HG03066 (cell line): ENCODE measurements at regions not wholly inside any gene's neighbourhood (a gene's known extent, or its start where the extent isn't known, plus 50 kb on each side); places are given as distances from the start of the nearest gene placed in this dataset.
"Not testable (repeated sequence)": the region's sequence is repeated elsewhere in the genome, so short reads cannot be mapped to it uniquely, and the experiment has no call there.

Experiments
- ATAC-seq: cut with Tn5 transposase; IDR thresholded peaks from one replicate; pipeline ENCODE4 v1.9.1; 2021; ENCODE audit warnings: low read depth; ENCODE audit not compliant: unreplicated experiment

GRCh38 chr3:150357923-150358607 is 50.0 kb upstream of the TSC22D2 start:
- ATAC-seq, result no peak

GRCh38 chr3:150357140-150357539 is 51.0 kb upstream of the TSC22D2 start:
- ATAC-seq, result no peak

GRCh38 chr3:150355574-150355973 is 52.5 kb upstream of the TSC22D2 start:
- no peak for ATAC-seq

- ATAC-seq, result no peak
Observed at GRCh38 chr3:150352931-150353330, 55.2 kb upstream of the TSC22D2 start.

GRCh38 chr3:150351398-150351797 is 56.7 kb upstream of the TSC22D2 start:
- ATAC-seq, result no peak

GRCh38 chr3:150349314-150350097 is 58.6 kb upstream of the TSC22D2 start:
- ATAC-seq, result no peak

GRCh38 chr3:150348500-150348899 is 59.6 kb upstream of the TSC22D2 start:
- no peak for ATAC-seq

- ATAC-seq, result no peak
Observed at GRCh38 chr3:150346981-150347863, 60.9 kb upstream of the TSC22D2 start.

GRCh38 chr3:150346266-150346665 is 61.8 kb upstream of the TSC22D2 start:
- no peak for ATAC-seq

- no peak for ATAC-seq
Observed at GRCh38 chr3:150345021-150345538, 63.0 kb upstream of the TSC22D2 start.

GRCh38 chr3:150344079-150344759 is 63.9 kb upstream of the TSC22D2 start:
- no peak for ATAC-seq

GRCh38 chr3:150342896-150343467 is 65.1 kb upstream of the TSC22D2 start:
- ATAC-seq, result no peak

- no peak for ATAC-seq
Observed at GRCh38 chr3:150341891-150342290, 66.2 kb upstream of the TSC22D2 start.

- not testable (repeated sequence) for ATAC-seq
Observed at GRCh38 chr3:150336363-150336762, 71.7 kb upstream of the TSC22D2 start.

GRCh38 chr3:150335631-150336030 is 72.5 kb upstream of the TSC22D2 start:
- ATAC-seq, result no peak

GRCh38 chr3:150334974-150335373 is 73.1 kb upstream of the TSC22D2 start:
- ATAC-seq, result no peak

- no peak for ATAC-seq
Observed at GRCh38 chr3:150333477-150333876, 74.6 kb upstream of the TSC22D2 start.

GRCh38 chr3:150331978-150332568 is 76.0 kb upstream of the TSC22D2 start:
- ATAC-seq, result no peak

- no peak for ATAC-seq
Observed at GRCh38 chr3:150330872-150331271, 77.2 kb upstream of the TSC22D2 start.

GRCh38 chr3:150330174-150330573 is 77.9 kb upstream of the TSC22D2 start:
- no peak for ATAC-seq
